Spinal cord (tissue), 9 donors: ENCODE measurements at regions not wholly inside any gene's neighbourhood (a gene's known extent, or its start where the extent isn't known, plus 50 kb on each side); places are given as distances from the start of the nearest gene placed in this dataset.

Experiments used
- DNase-seq, 6 donors: peaks; one replicate each; pipeline versions ENCODE4 v3.0.0 to v3.0.0-alpha.2; 2013 to 2015; ENCODE audit warnings: low spot score in 6 of 6, low read depth in 4 of 6
- H3K27ac ChIP-seq: one replicate; pipeline ENCODE4 v1.5.1; 2013; ENCODE audit warnings: low read depth, low read length, control low read depth
- H3K27me3 ChIP-seq: one replicate; pipeline ENCODE4 v1.6.1; 2013; ENCODE audit warnings: low read length; ENCODE audit not compliant: control insufficient read depth, insufficient read depth
- H3K36me3 ChIP-seq: one replicate; pipeline ENCODE4 v1.6.1; 2013; ENCODE audit warnings: low read length; ENCODE audit not compliant: control insufficient read depth, insufficient read depth
- H3K4me1 ChIP-seq: one replicate; pipeline ENCODE4 v1.6.1; 2013; ENCODE audit warnings: low read length; ENCODE audit not compliant: control insufficient read depth, insufficient read depth
- H3K4me3 ChIP-seq: one replicate; pipeline ENCODE4 v1.5.1; 2013; ENCODE audit warnings: low read depth, low read length, control low read depth
- H3K9me3 ChIP-seq: one replicate; pipeline ENCODE4 v1.6.1; 2013; ENCODE audit warnings: low read length; ENCODE audit not compliant: control insufficient read depth, insufficient read depth
- WGBS: methylation state at CpG from one replicate; pipeline ENCODE4 v1.1.5; 2013; ENCODE audit warnings: missing lambda C conversion rate; ENCODE audit not compliant: insufficient coverage; 5-methylcytosine and 5-hydroxymethylcytosine counted together
- donor health status: healthy.

DNA sequence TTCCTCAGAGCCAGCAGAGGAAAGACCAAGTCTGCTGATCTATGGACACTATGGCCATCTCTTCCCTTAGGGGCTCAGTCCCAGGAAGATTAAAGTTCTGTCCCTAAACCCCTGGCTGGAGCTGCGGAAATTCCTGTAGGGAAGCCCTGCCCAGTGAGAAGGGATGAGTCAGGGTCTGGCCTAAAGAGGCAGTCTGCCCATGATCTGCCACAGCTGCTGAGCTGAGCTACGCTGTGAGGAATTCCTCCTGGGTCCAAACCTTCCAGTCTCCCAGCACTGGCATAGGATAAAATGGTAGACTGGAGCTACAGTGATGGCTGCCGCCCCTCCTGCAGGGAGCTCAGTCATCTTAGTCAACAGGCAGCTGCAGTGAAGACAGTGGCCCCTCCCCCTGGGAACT is 213.7 kb downstream of the BRINP2 start:
- Histone ChIP-seq H3K36me3 (no peaks in the 10 kb centered on the region), H3K4me3 (no peak overlapping the region), H3K27ac (no peak overlapping the region), H3K9me3 (no peaks in the 10 kb centered on the region), H3K4me1 (no peaks in the 10 kb centered on the region), H3K27me3 (no peaks in the 10 kb centered on the region)
- DNase-seq = no peak
- 44% methylated on average over 2 of the region's 3 CpGs for WGBS

DNA sequence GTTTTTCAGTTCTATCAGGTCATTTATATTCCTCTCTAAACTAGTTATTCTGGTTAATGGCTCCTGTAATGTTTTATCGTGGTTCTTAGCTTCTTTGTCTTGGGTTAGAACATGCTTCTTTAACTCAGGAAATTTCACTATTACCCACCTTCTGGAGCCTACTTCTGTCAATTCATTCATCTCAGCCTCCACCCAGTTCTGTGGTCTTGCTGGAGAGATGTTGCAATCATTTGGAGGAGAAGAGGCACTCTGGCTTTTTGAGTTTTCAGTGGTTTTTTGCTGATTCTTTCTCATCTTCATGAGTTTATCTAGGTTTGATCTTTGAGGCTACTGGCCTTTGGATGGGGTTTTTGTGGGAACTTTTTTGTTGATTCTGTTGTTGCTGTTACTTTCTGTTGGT is 213.0 kb downstream of the BRINP2 start:
- Histone ChIP-seq H3K36me3 (no peaks in the 10 kb centered on the region), H3K9me3 (no peaks in the 10 kb centered on the region), H3K4me3 (no peak overlapping the region), H3K27ac (no peak overlapping the region), H3K4me1 (no peaks in the 10 kb centered on the region), H3K27me3 (no peaks in the 10 kb centered on the region)
- no CpG with 5 or more reads among the region's 1 CpG for WGBS
- DNase-seq = no peak

DNA sequence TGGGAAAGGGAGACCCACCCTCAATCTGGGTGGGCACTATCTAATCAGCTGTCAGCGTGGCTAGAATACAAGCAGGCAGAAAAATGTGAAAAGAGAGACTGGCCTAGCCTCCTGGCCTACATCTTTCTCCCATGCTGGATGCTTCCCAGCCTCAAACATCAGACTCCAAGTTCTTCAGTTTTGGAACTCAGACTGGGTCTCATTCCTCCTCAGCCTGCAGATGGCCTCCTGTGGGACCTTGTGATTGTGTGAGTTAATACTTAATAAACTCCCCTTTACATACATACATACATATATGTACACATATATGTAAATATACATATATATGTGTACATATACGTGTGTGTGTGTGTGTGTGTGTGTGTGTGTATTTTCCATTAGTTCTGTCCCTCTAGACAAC is 207.1 kb downstream of the BRINP2 start:
- WGBS = no CpG with 5 or more reads among the region's 2 CpGs
- Histone ChIP-seq H3K27me3 (no peaks in the 10 kb centered on the region), H3K36me3 (no peaks in the 10 kb centered on the region), H3K9me3 (no peaks in the 10 kb centered on the region), H3K27ac (no peak overlapping the region), H3K4me1 (no peaks in the 10 kb centered on the region), H3K4me3 (no peak overlapping the region)
- no peak for DNase-seq

DNA sequence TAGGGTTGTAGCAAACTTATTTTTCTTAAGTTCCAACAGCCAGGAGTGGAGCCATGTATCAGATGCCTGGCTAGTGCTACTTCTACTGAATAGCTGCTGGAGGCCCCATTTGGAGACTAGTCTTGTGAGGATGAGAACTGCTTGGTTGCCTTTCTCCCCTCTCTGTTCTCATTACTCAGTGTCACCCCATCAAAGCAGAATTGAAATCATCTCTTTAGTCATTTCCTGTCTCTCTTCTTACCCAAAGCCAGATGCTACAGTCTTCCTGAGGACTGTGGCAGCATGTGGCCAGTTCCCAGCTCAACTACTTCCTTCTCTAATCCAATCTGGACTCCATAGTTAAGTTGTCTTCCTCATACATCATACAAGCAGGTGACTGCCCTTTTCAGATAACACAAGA is 197.5 kb downstream of the BRINP2 start:
- Histone ChIP-seq H3K4me3 (no peak overlapping the region), H3K27me3 (no peaks in the 10 kb centered on the region), H3K27ac (no peak overlapping the region), H3K9me3 (peaks cover 1% of the 10 kb centered on the region), H3K4me1 (no peaks in the 10 kb centered on the region), H3K36me3 (no peaks in the 10 kb centered on the region)
- no peak for DNase-seq

DNA sequence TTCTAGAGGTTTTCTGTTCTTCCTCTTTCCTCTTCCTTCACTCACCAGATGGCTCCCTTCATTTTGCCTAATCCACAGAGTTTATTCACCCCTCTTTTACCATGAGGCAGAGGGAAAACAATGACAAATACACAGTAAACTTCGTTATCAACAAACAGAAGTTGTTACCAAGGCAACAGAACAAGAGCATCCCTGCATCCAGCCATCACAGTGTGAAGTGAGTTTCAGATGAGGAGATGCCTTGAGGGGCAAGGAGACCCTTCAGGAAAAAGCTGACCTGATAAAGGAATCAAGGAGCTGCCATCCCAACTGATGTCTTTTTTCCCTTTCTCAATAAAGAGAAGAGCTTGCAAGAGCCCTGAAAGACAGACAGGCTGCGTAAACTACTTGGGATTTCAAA is 195.3 kb downstream of the BRINP2 start:
- no peaks in the 10 kb centered on the region for H3K27me3 ChIP-seq
- WGBS = no CpG with 5 or more reads among the region's 2 CpGs
- H3K27ac ChIP-seq = no peak overlapping the region
- no peaks in the 10 kb centered on the region for H3K36me3 ChIP-seq
- peak in 1 of 6 donors; percentile 64 for DNase-seq
- no peak overlapping the region for H3K4me3 ChIP-seq
- H3K9me3 ChIP-seq = peaks cover 1% of the 10 kb centered on the region
- no peaks in the 10 kb centered on the region for H3K4me1 ChIP-seq

DNA sequence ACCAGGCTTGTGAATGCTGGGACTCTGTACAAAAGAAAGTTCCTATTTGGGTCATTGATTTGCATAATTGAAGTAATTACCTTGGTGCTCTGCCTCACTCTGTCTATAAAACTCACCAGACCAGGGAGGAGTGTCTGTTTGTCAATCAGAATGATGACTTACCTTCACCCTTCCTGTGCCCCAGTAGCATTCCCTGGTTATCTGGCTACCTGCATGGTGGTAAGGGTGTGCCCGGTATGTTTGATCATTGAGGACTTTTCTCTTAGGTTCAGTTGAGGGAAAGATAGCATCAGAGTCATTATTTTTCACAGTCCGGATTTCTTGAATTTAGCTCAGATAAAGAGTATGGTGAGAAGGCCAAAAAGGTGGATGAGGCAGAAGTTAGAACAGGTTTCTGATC is 190.0 kb downstream of the BRINP2 start:
- Histone ChIP-seq H3K27me3 (no peaks in the 10 kb centered on the region), H3K9me3 (no peaks in the 10 kb centered on the region)
- WGBS = 100% methylated on average over 1 of the region's 2 CpGs

DNA sequence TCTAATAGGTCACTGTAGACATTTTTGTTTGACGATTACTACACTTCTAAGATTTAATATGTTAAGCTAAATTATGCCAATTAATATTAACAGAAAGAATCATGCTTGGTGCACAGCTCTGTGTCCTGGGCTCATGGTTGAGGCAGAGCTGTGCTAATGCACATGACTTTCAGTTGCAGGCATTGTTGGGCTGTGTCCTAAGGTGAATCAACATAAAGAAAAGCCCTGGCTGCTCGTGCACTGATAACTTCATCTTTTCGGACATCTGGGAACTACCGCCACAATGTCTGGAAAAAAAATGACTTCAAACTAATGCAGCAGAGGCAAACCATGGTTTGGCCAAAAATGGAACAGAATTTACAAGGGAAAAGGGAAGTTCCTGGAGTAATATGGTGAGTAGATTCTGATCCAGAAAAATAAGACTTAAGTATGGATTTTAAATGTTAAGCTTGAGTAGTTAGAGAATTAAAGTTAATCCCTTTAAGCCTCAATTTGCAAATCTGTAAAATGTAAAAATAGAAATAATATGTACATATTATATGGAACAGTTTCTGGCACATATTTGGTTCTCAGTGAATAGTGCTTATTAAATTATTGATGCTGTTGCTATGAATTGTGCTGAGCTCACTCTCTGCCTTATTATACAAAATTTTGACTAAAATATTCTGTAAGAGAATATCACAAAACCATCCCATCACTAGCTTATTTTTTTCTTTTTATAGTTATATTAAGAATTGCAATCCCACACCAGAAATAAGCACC is 186.1 kb downstream of the BRINP2 start:
- DNase-seq = no peak
- 83% methylated on average over 3 of the region's 4 CpGs for WGBS

More for the DNA sequence above, 190.0 kb downstream of the BRINP2 start:
- no peak overlapping the region for H3K4me3 ChIP-seq
- H3K36me3 ChIP-seq = no peaks in the 10 kb centered on the region
- H3K4me1 ChIP-seq = no peaks in the 10 kb centered on the region
- no peak for DNase-seq
- no peak overlapping the region for H3K27ac ChIP-seq

DNA sequence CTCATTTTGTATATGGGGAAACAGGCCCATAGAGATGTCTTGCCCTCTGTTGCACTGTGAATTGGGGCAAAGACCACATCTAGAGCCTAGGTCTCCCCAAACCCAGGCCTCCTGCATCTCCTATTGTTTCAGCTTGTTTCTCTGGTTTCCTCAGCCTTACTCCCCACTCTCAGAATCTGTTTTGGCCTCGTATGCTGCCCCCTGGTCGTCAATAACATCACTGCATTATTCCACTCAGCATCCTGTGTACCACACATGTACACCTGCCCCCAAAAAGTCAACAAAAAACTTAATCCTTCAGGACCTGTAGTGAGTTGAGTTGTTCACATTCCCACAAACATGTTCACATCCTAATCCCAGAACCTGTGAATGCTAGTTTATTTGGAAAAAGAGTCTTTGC is 184.8 kb downstream of the BRINP2 start:
- Histone ChIP-seq H3K4me3 (no peak overlapping the region), H3K27me3 (no peaks in the 10 kb centered on the region), H3K27ac (no peak overlapping the region), H3K36me3 (no peaks in the 10 kb centered on the region), H3K9me3 (no peaks in the 10 kb centered on the region), H3K4me1 (no peaks in the 10 kb centered on the region)
- DNase-seq = peak in 2 of 6 donors; percentile 37 to 67
- 0% methylated on average over 1 of the region's 2 CpGs for WGBS

More for the DNA sequence above, 186.1 kb downstream of the BRINP2 start:
- no peaks in the 10 kb centered on the region for H3K36me3 ChIP-seq
- no peak overlapping the region for H3K4me3 ChIP-seq
- H3K9me3 ChIP-seq = no peaks in the 10 kb centered on the region
- H3K27ac ChIP-seq = no peak overlapping the region
- H3K4me1 ChIP-seq = no peaks in the 10 kb centered on the region
- no peaks in the 10 kb centered on the region for H3K27me3 ChIP-seq

DNA sequence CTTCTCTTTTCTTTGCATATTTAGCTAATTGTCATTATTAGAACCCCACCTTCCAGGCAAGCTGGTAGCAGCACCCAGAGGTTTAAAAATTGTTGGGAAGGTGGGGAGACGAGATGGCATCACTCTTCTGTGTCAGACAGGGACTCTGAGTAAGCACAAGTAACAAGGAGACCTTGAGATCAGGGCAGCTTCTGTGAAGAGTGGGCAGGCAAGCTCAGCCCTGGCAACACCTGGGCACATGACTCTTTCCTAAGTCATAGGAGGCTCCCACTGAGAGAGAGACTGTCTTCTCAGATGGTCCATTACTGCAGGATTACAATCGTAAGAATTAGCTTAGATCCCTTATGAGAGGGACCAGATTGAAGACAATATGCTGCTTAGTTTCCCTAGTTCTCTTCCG is 183.5 kb downstream of the BRINP2 start:
- DNase-seq = peak in 1 of 6 donors; percentile 37
- Histone ChIP-seq H3K9me3 (no peaks in the 10 kb centered on the region), H3K27me3 (no peaks in the 10 kb centered on the region), H3K27ac (no peak overlapping the region), H3K36me3 (no peaks in the 10 kb centered on the region), H3K4me3 (no peak overlapping the region), H3K4me1 (no peaks in the 10 kb centered on the region)
- WGBS = 71% methylated on average over 3 of the region's 3 CpGs

DNA sequence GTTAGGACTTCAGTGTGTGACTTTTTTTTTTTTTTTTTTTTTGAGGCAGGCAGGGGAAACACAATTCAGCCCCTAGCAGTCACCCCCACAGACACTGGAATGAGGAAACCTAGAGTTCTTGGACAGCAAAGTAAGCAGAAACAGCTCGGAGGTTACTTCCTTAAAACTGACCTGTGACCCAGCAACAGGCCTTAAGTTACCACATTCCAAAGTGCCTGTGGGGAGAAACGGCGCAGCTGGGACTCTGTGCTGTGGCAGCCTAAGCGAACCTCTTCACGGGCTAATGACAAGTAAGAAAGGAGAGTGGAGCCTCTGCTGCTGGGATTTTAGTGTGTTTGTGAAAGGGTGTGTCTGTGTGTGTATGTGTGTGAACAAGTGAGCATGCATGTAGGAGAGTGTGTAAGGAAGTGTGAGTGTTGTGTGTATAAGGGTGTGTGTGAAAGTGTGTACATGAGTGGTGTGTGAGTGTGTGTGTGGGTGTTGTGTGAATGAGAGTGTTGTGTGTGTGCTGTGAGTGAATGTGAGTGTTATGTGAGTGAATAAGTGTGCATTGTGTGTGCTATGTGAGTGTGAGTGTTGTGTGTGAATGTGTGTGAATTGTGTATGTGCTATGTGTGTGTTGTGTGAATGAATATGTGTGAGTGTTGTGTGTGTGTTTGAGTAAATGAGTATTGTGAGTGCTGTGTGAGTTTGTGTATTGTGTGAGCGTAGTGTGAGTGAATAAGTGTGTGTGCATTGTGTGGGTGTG is 180.8 kb downstream of the BRINP2 start:
- 56% methylated on average over 6 of the region's 6 CpGs for WGBS
- Histone ChIP-seq H3K27ac (no peak overlapping the region), H3K36me3 (no peaks in the 10 kb centered on the region), H3K27me3 (no peaks in the 10 kb centered on the region), H3K4me1 (no peaks in the 10 kb centered on the region), H3K4me3 (no peak overlapping the region), H3K9me3 (no peaks in the 10 kb centered on the region)
- DNase-seq = peak in 1 of 6 donors; percentile 20
